Progenitor cell of endocrine pancreas (in vitro differentiated cells): ENCODE measurements at regions not wholly inside any gene's neighbourhood (a gene's known extent, or its start where the extent isn't known, plus 50 kb on each side); places are given as distances from the start of the nearest gene placed in this dataset.

Source experiments
- DNase-seq: peaks from one replicate; pipeline ENCODE4 v3.0.0; 2021; ENCODE audit warnings: low spot score; ENCODE audit not compliant: unreplicated experiment
- H3K27ac Mint-ChIP-seq: 2 replicates; pipeline ENCODE4 v1.8.0; 2021; ENCODE audit warnings: mild to moderate bottlenecking, moderate library complexity, mixed read lengths
- H3K27me3 Mint-ChIP-seq: 2 replicates; pipeline ENCODE4 v1.8.0; 2021; ENCODE audit warnings: mixed read lengths
- H3K36me3 Mint-ChIP-seq: 2 replicates; pipeline ENCODE4 v1.8.0; 2022; ENCODE audit warnings: mixed read lengths; ENCODE audit not compliant: insufficient read depth
- H3K4me1 Mint-ChIP-seq: 2 replicates; pipeline ENCODE4 v1.8.0; 2021; ENCODE audit warnings: low read depth, mixed read lengths
- H3K4me3 Mint-ChIP-seq: 2 replicates; pipeline ENCODE4 v1.8.0; 2021; ENCODE audit warnings: low read depth, mild to moderate bottlenecking, moderate library complexity, mixed read lengths
- H3K9me3 Mint-ChIP-seq: 2 replicates; pipeline ENCODE4 v1.8.0; 2021; ENCODE audit warnings: low read depth, mixed read lengths
- TF ChIP-seq, protein P1 (sequence below): fragments of 200-600 bp; sonication (generic); IDR thresholded peaks from one replicate; pipeline ENCODE4 v1.5.0; 2021; ENCODE audit warnings: antibody characterized with exemption, mild to moderate bottlenecking; ENCODE audit not compliant: unreplicated experiment

DNA sequence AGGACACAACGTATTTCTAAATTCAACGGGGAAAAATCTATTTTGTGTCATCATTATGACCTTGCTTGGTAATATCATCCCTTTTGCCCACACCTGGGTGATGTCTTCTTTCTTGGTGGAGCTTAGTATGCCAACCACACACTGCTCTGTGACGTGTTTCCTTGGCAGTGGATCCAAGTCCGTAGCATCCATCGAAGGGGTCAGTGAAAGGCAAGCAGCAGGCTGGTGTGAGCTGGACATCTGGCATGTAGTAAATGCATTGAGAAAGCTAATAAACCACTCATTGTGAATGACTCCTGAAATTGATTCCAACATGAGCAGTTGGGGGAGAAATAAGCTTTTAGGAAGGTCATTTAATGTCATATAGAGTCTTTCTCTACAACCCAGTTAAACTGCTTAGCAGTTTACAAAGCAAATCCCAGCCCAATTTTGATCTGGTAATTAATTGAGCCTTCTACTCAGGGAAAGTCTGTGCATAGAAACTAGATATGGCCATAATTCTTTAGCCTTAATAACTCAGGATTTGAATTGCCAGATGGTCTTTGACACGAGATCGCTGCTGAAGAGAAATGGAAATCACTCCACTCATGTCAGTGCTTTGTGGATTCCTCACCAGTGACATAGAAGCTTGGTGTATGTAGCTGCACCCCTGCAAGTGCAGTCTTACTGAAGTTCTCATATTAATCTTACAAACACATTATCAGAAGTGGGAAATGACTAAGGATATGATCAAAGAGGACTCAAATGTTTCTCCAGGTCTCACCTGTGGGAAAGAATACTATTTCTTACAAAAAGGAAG is 494.8 kb downstream of the CMPK2 start:
- H3K4me3 Mint-ChIP-seq: no peak overlapping the region
- H3K27me3 Mint-ChIP-seq: no peaks in the 10 kb centered on the region
- H3K27ac Mint-ChIP-seq: peak overlapping the region; percentile 2
- peaks cover 5% of the 10 kb centered on the region for H3K4me1 Mint-ChIP-seq
- peaks cover 3% of the 10 kb centered on the region for H3K9me3 Mint-ChIP-seq
- no peaks in the 10 kb centered on the region for H3K36me3 Mint-ChIP-seq
- TF ChIP-seq, protein P1, sequence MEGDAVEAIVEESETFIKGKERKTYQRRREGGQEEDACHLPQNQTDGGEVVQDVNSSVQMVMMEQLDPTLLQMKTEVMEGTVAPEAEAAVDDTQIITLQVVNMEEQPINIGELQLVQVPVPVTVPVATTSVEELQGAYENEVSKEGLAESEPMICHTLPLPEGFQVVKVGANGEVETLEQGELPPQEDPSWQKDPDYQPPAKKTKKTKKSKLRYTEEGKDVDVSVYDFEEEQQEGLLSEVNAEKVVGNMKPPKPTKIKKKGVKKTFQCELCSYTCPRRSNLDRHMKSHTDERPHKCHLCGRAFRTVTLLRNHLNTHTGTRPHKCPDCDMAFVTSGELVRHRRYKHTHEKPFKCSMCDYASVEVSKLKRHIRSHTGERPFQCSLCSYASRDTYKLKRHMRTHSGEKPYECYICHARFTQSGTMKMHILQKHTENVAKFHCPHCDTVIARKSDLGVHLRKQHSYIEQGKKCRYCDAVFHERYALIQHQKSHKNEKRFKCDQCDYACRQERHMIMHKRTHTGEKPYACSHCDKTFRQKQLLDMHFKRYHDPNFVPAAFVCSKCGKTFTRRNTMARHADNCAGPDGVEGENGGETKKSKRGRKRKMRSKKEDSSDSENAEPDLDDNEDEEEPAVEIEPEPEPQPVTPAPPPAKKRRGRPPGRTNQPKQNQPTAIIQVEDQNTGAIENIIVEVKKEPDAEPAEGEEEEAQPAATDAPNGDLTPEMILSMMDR: no peak
- DNase-seq: no peak

DNA sequence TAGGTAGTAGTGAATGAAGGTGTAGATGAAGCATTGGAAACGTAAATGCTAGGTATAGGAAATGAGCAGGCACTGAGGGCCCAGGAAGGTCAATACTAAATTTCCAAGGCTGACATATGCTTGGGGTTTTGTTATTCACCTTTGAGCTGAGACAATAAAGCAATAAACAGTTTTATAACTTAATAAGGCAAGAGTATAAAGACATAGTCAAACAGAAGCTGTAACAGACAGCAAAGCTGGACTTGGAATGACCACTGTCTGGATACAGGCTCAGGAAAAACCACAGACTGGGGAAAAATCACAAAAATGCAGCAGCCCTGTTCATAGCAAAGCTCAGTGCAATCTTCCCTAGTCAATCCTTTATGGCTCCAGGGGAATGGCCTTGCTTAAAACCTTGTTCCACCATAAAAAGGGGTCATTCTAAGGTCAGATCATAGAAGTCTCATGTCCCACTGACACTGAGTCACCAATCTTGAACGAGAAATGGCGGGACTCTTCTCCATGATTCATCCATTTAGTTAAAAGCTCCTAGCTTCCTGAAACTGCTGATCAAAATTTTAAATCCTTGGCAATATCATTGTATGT is 493.3 kb downstream of the CMPK2 start:
- H3K9me3 Mint-ChIP-seq: peaks cover 11% of the 10 kb centered on the region
- H3K4me3 Mint-ChIP-seq: no peak overlapping the region
- DNase-seq: no peak
- no peaks in the 10 kb centered on the region for H3K36me3 Mint-ChIP-seq
- no peaks in the 10 kb centered on the region for H3K27me3 Mint-ChIP-seq
- TF ChIP-seq, protein P1: no peak
- no peak overlapping the region for H3K27ac Mint-ChIP-seq
- H3K4me1 Mint-ChIP-seq: peaks cover 5% of the 10 kb centered on the region

DNA sequence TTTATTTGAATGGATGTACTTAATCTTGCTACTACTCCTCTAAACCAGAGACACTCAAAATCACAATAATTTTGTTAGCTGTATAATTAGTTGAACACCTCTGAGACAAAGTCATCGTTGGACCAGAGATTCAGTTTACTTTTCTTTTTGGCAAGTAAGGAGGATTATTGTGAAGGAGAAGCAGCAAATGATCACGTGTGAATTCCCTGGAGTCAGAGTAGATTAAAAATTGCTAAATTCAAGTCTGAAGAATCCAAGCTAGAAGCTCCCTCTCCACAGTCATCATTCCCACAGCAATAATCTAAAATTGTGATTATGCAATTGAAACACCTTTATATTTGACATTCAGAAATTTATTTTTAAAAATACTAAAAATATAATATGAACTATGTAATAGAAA is 484.4 kb downstream of the CMPK2 start:
- H3K4me1 Mint-ChIP-seq: no peaks in the 10 kb centered on the region
- peaks cover 23% of the 10 kb centered on the region for H3K9me3 Mint-ChIP-seq
- H3K36me3 Mint-ChIP-seq: no peaks in the 10 kb centered on the region
- TF ChIP-seq, protein P1: no peak
- H3K27ac Mint-ChIP-seq: no peak overlapping the region
- no peak for DNase-seq
- H3K27me3 Mint-ChIP-seq: no peaks in the 10 kb centered on the region
- no peak overlapping the region for H3K4me3 Mint-ChIP-seq

DNA sequence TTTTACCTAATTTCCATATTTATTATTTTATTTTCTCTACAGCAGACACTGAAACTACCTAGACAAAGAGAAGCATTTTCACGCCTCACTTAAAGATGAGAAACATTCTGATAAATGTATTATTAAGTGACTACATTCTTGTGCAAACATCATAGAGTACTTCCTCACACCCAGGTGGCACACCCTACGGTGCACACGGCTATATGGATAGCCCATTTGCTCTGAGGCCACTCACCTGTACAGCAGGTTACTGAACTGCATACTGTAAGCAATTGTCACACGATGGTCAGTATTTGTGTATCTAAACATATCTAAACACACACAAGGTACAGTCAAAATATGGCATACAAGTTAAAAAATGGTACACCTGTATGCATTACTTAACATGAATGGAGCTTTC is 481.4 kb downstream of the CMPK2 start:
- H3K27ac Mint-ChIP-seq: no peak overlapping the region
- H3K36me3 Mint-ChIP-seq: no peaks in the 10 kb centered on the region
- H3K9me3 Mint-ChIP-seq: peaks cover 3% of the 10 kb centered on the region
- no peak for DNase-seq
- no peaks in the 10 kb centered on the region for H3K27me3 Mint-ChIP-seq
- no peaks in the 10 kb centered on the region for H3K4me1 Mint-ChIP-seq
- TF ChIP-seq, protein P1: no peak
- H3K4me3 Mint-ChIP-seq: no peak overlapping the region

DNA sequence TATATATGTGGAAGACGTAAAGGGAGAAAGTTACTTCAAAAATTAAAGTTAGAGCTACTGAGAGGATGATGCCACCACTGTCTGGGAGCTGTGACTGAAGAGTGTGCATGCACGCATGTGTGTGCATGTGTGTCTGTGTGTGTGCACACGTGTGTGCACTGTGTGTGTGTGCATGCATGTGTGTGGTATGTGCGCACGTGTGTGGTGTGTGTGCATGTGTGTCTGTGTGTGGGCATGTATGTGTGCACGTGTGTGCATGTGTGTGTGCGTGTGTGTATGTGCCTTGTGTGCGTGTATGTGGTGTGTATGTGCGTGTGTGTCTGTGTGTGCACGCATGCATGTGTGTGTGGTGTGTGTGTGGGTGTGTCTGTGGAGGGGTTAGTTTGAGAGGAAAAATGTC is 473.4 kb downstream of the CMPK2 start:
- TF ChIP-seq, protein P1: no peak
- Mint-ChIP-seq H3K9me3 (peaks cover 8% of the 10 kb centered on the region), H3K36me3 (no peaks in the 10 kb centered on the region), H3K4me3 (no peak overlapping the region), H3K27me3 (no peaks in the 10 kb centered on the region), H3K27ac (no peak overlapping the region), H3K4me1 (peaks cover 17% of the 10 kb centered on the region)
- no peak for DNase-seq
